Caco-2 (cell line): ENCODE measurements at regions not wholly inside any gene's neighbourhood (a gene's known extent, or its start where the extent isn't known, plus 50 kb on each side); places are given as distances from the start of the nearest gene placed in this dataset.

ENCODE experiments used
- BruUV-seq: library from RNA; stranded (reverse); fragments of 400-500 nt; replicated peaks from 2 replicates; lab custom pipeline; 2021; lab: Mats Ljungman, UMichigan
- CTCF ChIA-PET: fragments of 300-600 bp; sonication (Branson Sonifier 250); formaldehyde crosslinking; loops from one replicate; lab custom pipeline; 2022; ENCODE audit warnings: antibody characterized with exemption; lab: Charles Lee
- POLR2A ChIA-PET: fragments of 300-600 bp; sonication (Branson Sonifier 250); formaldehyde crosslinking; loops from one replicate; lab custom pipeline; 2022; ENCODE audit warnings: antibody characterized with exemption; lab: Charles Lee
- DNase-seq, 2 experiments: peaks; one replicate each; pipeline versions ENCODE4 v3.0.0 to v3.0.0-alpha.2; 2020 to 2022
- H3K27me3 ChIP-seq: replicated peaks from 2 replicates; pipeline ENCODE4 v1.6.0; 2011; ENCODE audit warnings: low read length; ENCODE audit not compliant: control insufficient read depth, insufficient read depth
- H3K36me3 ChIP-seq: 2 replicates; pipeline ENCODE4 v1.5.1; 2011; ENCODE audit warnings: low read length; ENCODE audit not compliant: control insufficient read depth, insufficient read depth
- H3K4me1 ChIP-seq: fragments of 250-450 bp; sonication (Bioruptor Pico); 2 replicates; pipeline ENCODE4 v1.5.1; 2020; ENCODE audit warnings: mild to moderate bottlenecking
- H3K4me3 ChIP-seq: 2 replicates; pipeline ENCODE4 v1.5.1; 2011; ENCODE audit warnings: low read depth, mild to moderate bottlenecking, control low read depth, low read length
- H3K9me3 ChIP-seq: fragments of 250-450 bp; sonication (Bioruptor Pico); 2 replicates; pipeline ENCODE4 v1.5.1; 2020; ENCODE audit warnings: mild to moderate bottlenecking, moderate library complexity
- H3K27ac Mint-ChIP-seq: one replicate; pipeline ENCODE4 v1.8.0; 2022; ENCODE audit warnings: mixed read lengths; ENCODE audit not compliant: unreplicated experiment
- H3K27me3 Mint-ChIP-seq: one replicate; pipeline ENCODE4 v1.8.0; 2022; ENCODE audit warnings: mixed read lengths; ENCODE audit not compliant: insufficient read depth, unreplicated experiment
- H3K36me3 Mint-ChIP-seq: one replicate; pipeline ENCODE4 v1.8.0; 2022; ENCODE audit warnings: mild to moderate bottlenecking, mixed read lengths; ENCODE audit not compliant: insufficient read depth, unreplicated experiment
- H3K4me1 Mint-ChIP-seq: one replicate; pipeline ENCODE4 v1.8.0; 2022; ENCODE audit warnings: low read depth, mixed read lengths; ENCODE audit not compliant: unreplicated experiment
- H3K4me3 Mint-ChIP-seq: one replicate; pipeline ENCODE4 v1.8.0; 2022; ENCODE audit warnings: mild to moderate bottlenecking, moderate library complexity, mixed read lengths; ENCODE audit not compliant: unreplicated experiment
- H3K9me3 Mint-ChIP-seq: one replicate; pipeline ENCODE4 v1.8.0; 2022; ENCODE audit warnings: mixed read lengths; ENCODE audit not compliant: unreplicated experiment
- intact Hi-C: fragments of 100-400 bp; cut with micrococcal nuclease; formaldehyde crosslinking; loops from one replicate; pipeline ENCODE4 v1.10.0; 2022; ENCODE audit not compliant: unreplicated experiment
- TF ChIP-seq, protein P1 (sequence below), 2 experiments: fragments of 200-600 bp in 1 of 2; IDR thresholded peaks; 1 replicate in 1 of 2; 2 replicates in 1 of 2; pipeline versions ENCODE4 v1.5.1 to v1.8.0; 2011 to 2022; ENCODE audit warnings: antibody characterized with exemption in 1 of 2, control low read depth in 1 of 2, inconsistent platforms in 1 of 2, low read depth in 1 of 2, low read length in 1 of 2, mild to moderate bottlenecking in 1 of 2, moderate library complexity in 1 of 2; ENCODE audit not compliant: insufficient read depth in 1 of 2, severe bottlenecking in 1 of 2, unreplicated experiment in 1 of 2

DNA sequence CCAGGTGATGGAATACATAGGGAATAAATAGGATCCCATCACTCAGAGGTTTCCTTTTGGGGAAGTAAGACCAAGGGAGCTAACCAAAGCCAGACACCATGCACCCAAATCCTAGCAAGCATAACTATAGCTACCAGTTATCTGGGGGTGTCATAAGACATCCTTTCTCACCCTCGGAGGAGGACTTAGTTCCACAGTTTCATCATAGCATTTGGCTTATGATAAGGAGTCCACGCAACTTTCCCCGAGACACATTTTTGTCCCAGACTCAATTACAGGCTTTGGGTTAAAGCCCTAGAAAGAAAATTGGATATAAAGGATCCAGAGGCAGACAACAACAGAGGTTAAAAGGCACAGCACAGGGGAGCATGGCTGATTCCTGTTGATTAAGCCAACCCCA, 442.9 kb downstream of the HTR7 start:
- BruUV-seq, result no TSS peak
- CTCF ChIA-PET, result no interaction called here
- no peaks in the 10 kb centered on the region for H3K36me3 ChIP-seq
- Mint-ChIP-seq H3K27me3 (no peaks in the 10 kb centered on the region), H3K4me3 (no peak overlapping the region), H3K9me3 (peaks cover 19% of the 10 kb centered on the region), H3K4me1 (peaks cover 5% of the 10 kb centered on the region), H3K36me3 (no peaks in the 10 kb centered on the region), H3K27ac (no peak overlapping the region)
- intact Hi-C loops, result no loop called here
- no peak for DNase-seq
- no peaks in the 10 kb centered on the region; the same call in 1 of the 2 replicates for H3K27me3 ChIP-seq
- POLR2A ChIA-PET, result no interaction called here
- H3K9me3 ChIP-seq, result no peaks in the 10 kb centered on the region
- TF ChIP-seq, protein P1, sequence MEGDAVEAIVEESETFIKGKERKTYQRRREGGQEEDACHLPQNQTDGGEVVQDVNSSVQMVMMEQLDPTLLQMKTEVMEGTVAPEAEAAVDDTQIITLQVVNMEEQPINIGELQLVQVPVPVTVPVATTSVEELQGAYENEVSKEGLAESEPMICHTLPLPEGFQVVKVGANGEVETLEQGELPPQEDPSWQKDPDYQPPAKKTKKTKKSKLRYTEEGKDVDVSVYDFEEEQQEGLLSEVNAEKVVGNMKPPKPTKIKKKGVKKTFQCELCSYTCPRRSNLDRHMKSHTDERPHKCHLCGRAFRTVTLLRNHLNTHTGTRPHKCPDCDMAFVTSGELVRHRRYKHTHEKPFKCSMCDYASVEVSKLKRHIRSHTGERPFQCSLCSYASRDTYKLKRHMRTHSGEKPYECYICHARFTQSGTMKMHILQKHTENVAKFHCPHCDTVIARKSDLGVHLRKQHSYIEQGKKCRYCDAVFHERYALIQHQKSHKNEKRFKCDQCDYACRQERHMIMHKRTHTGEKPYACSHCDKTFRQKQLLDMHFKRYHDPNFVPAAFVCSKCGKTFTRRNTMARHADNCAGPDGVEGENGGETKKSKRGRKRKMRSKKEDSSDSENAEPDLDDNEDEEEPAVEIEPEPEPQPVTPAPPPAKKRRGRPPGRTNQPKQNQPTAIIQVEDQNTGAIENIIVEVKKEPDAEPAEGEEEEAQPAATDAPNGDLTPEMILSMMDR (IDR thresholded peaks at IDR 0.05; ENCODE audit: insufficient read depth in 1 of 2, low read depth in 1 of 2, low read length in 1 of 2, severe bottlenecking in 1 of 2, unreplicated experiment in 1 of 2), result no peak
- peaks cover 19% of the 10 kb centered on the region for H3K4me1 ChIP-seq
- H3K4me3 ChIP-seq, result no peak overlapping the region

DNA sequence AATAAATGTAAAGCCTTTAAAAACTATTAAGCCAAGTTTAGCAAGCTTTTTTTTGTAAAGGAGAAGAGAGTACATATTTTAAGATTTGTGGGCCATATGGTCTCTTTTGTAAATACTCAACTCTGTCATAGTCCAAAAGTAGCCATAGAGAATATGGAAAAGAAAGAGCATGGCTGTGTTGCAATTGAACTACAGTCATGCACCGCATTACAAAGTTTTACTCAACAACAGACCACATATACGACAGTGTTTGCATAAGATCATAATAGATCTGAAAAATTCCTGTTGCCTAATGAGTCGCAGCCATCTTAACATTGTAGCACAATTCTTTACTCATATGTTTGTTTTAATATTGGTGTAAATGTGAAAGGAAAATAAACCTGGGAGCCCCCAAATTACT, 440.8 kb downstream of the HTR7 start:
- H3K9me3 Mint-ChIP-seq, result peaks cover 8% of the 10 kb centered on the region
- no peaks in the 10 kb centered on the region for H3K36me3 ChIP-seq
- no TSS peak for BruUV-seq
- intact Hi-C loops, result no loop called here
- DNase-seq, result no peak
- ChIA-PET CTCF (no interaction called here), POLR2A (no interaction called here)
- H3K4me3 Mint-ChIP-seq, result no peak overlapping the region
- peaks cover 19% of the 10 kb centered on the region for H3K4me1 ChIP-seq
- no peak overlapping the region for H3K4me3 ChIP-seq
- no peaks in the 10 kb centered on the region; the same call in 1 of the 2 replicates for H3K27me3 ChIP-seq
- no peak overlapping the region for H3K27ac Mint-ChIP-seq
- no peaks in the 10 kb centered on the region; the same call in 1 of the 2 replicates for H3K9me3 ChIP-seq
- TF ChIP-seq, protein P1 (IDR thresholded peaks at IDR 0.05; ENCODE audit: insufficient read depth in 1 of 2, low read depth in 1 of 2, low read length in 1 of 2, severe bottlenecking in 1 of 2, unreplicated experiment in 1 of 2), result no peak
- peaks cover 5% of the 10 kb centered on the region for H3K4me1 Mint-ChIP-seq
- H3K27me3 Mint-ChIP-seq, result no peaks in the 10 kb centered on the region
- no peaks in the 10 kb centered on the region for H3K36me3 Mint-ChIP-seq

GRCh38 chr10:90417476-90418210, 440.2 kb downstream of the HTR7 start:
- no TSS peak for BruUV-seq
- no peak for DNase-seq
- Histone ChIP-seq H3K4me3 (no peak overlapping the region), H3K27me3 (no peaks in the 10 kb centered on the region; the same call in 1 of the 2 replicates), H3K9me3 (no peaks in the 10 kb centered on the region; the same call in 1 of the 2 replicates), H3K36me3 (no peaks in the 10 kb centered on the region), H3K4me1 (peaks cover 19% of the 10 kb centered on the region)
- TF ChIP-seq, protein P1 (IDR thresholded peaks at IDR 0.05; ENCODE audit: insufficient read depth in 1 of 2, low read depth in 1 of 2, low read length in 1 of 2, severe bottlenecking in 1 of 2, unreplicated experiment in 1 of 2), result no peak
- Mint-ChIP-seq H3K27me3 (no peaks in the 10 kb centered on the region), H3K36me3 (no peaks in the 10 kb centered on the region), H3K4me3 (no peak overlapping the region), H3K27ac (no peak overlapping the region), H3K4me1 (peaks cover 5% of the 10 kb centered on the region), H3K9me3 (peaks cover 7% of the 10 kb centered on the region)
- POLR2A ChIA-PET, result no interaction called here
- CTCF ChIA-PET, result no interaction called here
- intact Hi-C loops, result no loop called here
